Caco-2 (cell line): ENCODE measurements at regions not wholly inside any gene's neighbourhood (a gene's known extent, or its start where the extent isn't known, plus 50 kb on each side); places are given as distances from the start of the nearest gene placed in this dataset.

ENCODE experiments used
- BruUV-seq: library from RNA; stranded (reverse); fragments of 400-500 nt; replicated peaks from 2 replicates; lab custom pipeline; 2021; lab: Mats Ljungman, UMichigan
- CTCF ChIA-PET: fragments of 300-600 bp; sonication (Branson Sonifier 250); formaldehyde crosslinking; loops from one replicate; lab custom pipeline; 2022; ENCODE audit warnings: antibody characterized with exemption; lab: Charles Lee
- POLR2A ChIA-PET: fragments of 300-600 bp; sonication (Branson Sonifier 250); formaldehyde crosslinking; loops from one replicate; lab custom pipeline; 2022; ENCODE audit warnings: antibody characterized with exemption; lab: Charles Lee
- DNase-seq, 2 experiments: peaks; one replicate each; pipeline versions ENCODE4 v3.0.0 to v3.0.0-alpha.2; 2020 to 2022
- H3K27me3 ChIP-seq: replicated peaks from 2 replicates; pipeline ENCODE4 v1.6.0; 2011; ENCODE audit warnings: low read length; ENCODE audit not compliant: control insufficient read depth, insufficient read depth
- H3K36me3 ChIP-seq: 2 replicates; pipeline ENCODE4 v1.5.1; 2011; ENCODE audit warnings: low read length; ENCODE audit not compliant: control insufficient read depth, insufficient read depth
- H3K4me1 ChIP-seq: fragments of 250-450 bp; sonication (Bioruptor Pico); 2 replicates; pipeline ENCODE4 v1.5.1; 2020; ENCODE audit warnings: mild to moderate bottlenecking
- H3K4me3 ChIP-seq: 2 replicates; pipeline ENCODE4 v1.5.1; 2011; ENCODE audit warnings: low read depth, mild to moderate bottlenecking, control low read depth, low read length
- H3K9me3 ChIP-seq: fragments of 250-450 bp; sonication (Bioruptor Pico); 2 replicates; pipeline ENCODE4 v1.5.1; 2020; ENCODE audit warnings: mild to moderate bottlenecking, moderate library complexity
- H3K27ac Mint-ChIP-seq: one replicate; pipeline ENCODE4 v1.8.0; 2022; ENCODE audit warnings: mixed read lengths; ENCODE audit not compliant: unreplicated experiment
- H3K27me3 Mint-ChIP-seq: one replicate; pipeline ENCODE4 v1.8.0; 2022; ENCODE audit warnings: mixed read lengths; ENCODE audit not compliant: insufficient read depth, unreplicated experiment
- H3K36me3 Mint-ChIP-seq: one replicate; pipeline ENCODE4 v1.8.0; 2022; ENCODE audit warnings: mild to moderate bottlenecking, mixed read lengths; ENCODE audit not compliant: insufficient read depth, unreplicated experiment
- H3K4me1 Mint-ChIP-seq: one replicate; pipeline ENCODE4 v1.8.0; 2022; ENCODE audit warnings: low read depth, mixed read lengths; ENCODE audit not compliant: unreplicated experiment
- H3K4me3 Mint-ChIP-seq: one replicate; pipeline ENCODE4 v1.8.0; 2022; ENCODE audit warnings: mild to moderate bottlenecking, moderate library complexity, mixed read lengths; ENCODE audit not compliant: unreplicated experiment
- H3K9me3 Mint-ChIP-seq: one replicate; pipeline ENCODE4 v1.8.0; 2022; ENCODE audit warnings: mixed read lengths; ENCODE audit not compliant: unreplicated experiment
- intact Hi-C: fragments of 100-400 bp; cut with micrococcal nuclease; formaldehyde crosslinking; loops from one replicate; pipeline ENCODE4 v1.10.0; 2022; ENCODE audit not compliant: unreplicated experiment
- TF ChIP-seq, protein P1 (sequence below), 2 experiments: fragments of 200-600 bp in 1 of 2; IDR thresholded peaks; 1 replicate in 1 of 2; 2 replicates in 1 of 2; pipeline versions ENCODE4 v1.5.1 to v1.8.0; 2011 to 2022; ENCODE audit warnings: antibody characterized with exemption in 1 of 2, control low read depth in 1 of 2, inconsistent platforms in 1 of 2, low read depth in 1 of 2, low read length in 1 of 2, mild to moderate bottlenecking in 1 of 2, moderate library complexity in 1 of 2; ENCODE audit not compliant: insufficient read depth in 1 of 2, severe bottlenecking in 1 of 2, unreplicated experiment in 1 of 2

- H3K27ac Mint-ChIP-seq: no peak overlapping the region
- no peaks in the 10 kb centered on the region for H3K36me3 ChIP-seq
- BruUV-seq: no TSS peak
- H3K4me3 Mint-ChIP-seq: no peak overlapping the region
- peaks cover 29% of the 10 kb centered on the region for H3K9me3 Mint-ChIP-seq
- ChIA-PET CTCF (no interaction called here), POLR2A (no interaction called here)
- TF ChIP-seq, protein P1, sequence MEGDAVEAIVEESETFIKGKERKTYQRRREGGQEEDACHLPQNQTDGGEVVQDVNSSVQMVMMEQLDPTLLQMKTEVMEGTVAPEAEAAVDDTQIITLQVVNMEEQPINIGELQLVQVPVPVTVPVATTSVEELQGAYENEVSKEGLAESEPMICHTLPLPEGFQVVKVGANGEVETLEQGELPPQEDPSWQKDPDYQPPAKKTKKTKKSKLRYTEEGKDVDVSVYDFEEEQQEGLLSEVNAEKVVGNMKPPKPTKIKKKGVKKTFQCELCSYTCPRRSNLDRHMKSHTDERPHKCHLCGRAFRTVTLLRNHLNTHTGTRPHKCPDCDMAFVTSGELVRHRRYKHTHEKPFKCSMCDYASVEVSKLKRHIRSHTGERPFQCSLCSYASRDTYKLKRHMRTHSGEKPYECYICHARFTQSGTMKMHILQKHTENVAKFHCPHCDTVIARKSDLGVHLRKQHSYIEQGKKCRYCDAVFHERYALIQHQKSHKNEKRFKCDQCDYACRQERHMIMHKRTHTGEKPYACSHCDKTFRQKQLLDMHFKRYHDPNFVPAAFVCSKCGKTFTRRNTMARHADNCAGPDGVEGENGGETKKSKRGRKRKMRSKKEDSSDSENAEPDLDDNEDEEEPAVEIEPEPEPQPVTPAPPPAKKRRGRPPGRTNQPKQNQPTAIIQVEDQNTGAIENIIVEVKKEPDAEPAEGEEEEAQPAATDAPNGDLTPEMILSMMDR (IDR thresholded peaks at IDR 0.05; ENCODE audit: insufficient read depth in 1 of 2, low read depth in 1 of 2, low read length in 1 of 2, severe bottlenecking in 1 of 2, unreplicated experiment in 1 of 2): no peak
- intact Hi-C loops: no loop called here
- H3K4me1 Mint-ChIP-seq: no peaks in the 10 kb centered on the region
- no peaks in the 10 kb centered on the region for H3K4me1 ChIP-seq
- no peak overlapping the region for H3K4me3 ChIP-seq
- DNase-seq: no peak
- no peaks in the 10 kb centered on the region for H3K27me3 ChIP-seq
- peaks cover 8% of the 10 kb centered on the region for H3K27me3 Mint-ChIP-seq
- no peaks in the 10 kb centered on the region for H3K36me3 Mint-ChIP-seq
- peaks cover 6% of the 10 kb centered on the region; the same call in 1 of the 2 replicates for H3K9me3 ChIP-seq
Observed at GRCh38 chr16:17629936-17630335, 159.2 kb upstream of the XYLT1 start.

- ChIA-PET POLR2A (no interaction called here), CTCF (no interaction called here)
- no peaks in the 10 kb centered on the region for H3K4me1 Mint-ChIP-seq
- no peaks in the 10 kb centered on the region for H3K27me3 ChIP-seq
- DNase-seq: no peak
- H3K4me3 ChIP-seq: no peak overlapping the region
- no peaks in the 10 kb centered on the region for H3K36me3 ChIP-seq
- no peak overlapping the region for H3K4me3 Mint-ChIP-seq
- no peaks in the 10 kb centered on the region for H3K4me1 ChIP-seq
- BruUV-seq: no TSS peak
- TF ChIP-seq, protein P1 (IDR thresholded peaks at IDR 0.05; ENCODE audit: insufficient read depth in 1 of 2, low read depth in 1 of 2, low read length in 1 of 2, severe bottlenecking in 1 of 2, unreplicated experiment in 1 of 2): no peak
- peaks cover 5% of the 10 kb centered on the region for H3K27me3 Mint-ChIP-seq
- H3K36me3 Mint-ChIP-seq: no peaks in the 10 kb centered on the region
- peaks cover 21% of the 10 kb centered on the region for H3K9me3 Mint-ChIP-seq
- H3K27ac Mint-ChIP-seq: no peak overlapping the region
- peaks cover 6% of the 10 kb centered on the region; the same call in 1 of the 2 replicates for H3K9me3 ChIP-seq
- intact Hi-C loops: no loop called here
Observed at GRCh38 chr16:17628983-17629382, 158.2 kb upstream of the XYLT1 start.

DNA sequence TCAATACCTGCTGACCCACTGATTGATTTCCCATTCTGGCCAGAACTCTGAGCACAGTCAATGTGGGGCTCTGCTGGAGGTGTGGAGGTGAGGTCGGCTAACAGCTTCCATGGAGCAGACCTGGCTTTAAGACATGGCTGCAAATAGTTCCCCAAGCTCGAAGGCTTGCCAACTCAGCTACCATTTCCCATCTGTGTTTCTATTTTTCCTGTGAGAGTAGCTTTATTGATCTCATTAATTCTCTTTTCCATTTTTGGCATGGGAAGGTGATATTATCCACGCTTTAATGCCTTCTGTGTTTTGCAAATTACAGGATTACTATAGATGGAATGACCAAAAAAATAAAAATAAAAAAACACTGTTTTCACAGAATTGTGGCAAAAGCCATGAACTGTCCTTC, 151.6 kb upstream of the XYLT1 start:
- no peaks in the 10 kb centered on the region for H3K36me3 Mint-ChIP-seq
- Histone ChIP-seq H3K36me3 (no peaks in the 10 kb centered on the region), H3K9me3 (peaks cover 3% of the 10 kb centered on the region; the same call in 1 of the 2 replicates), H3K4me3 (no peak overlapping the region), H3K4me1 (no peaks in the 10 kb centered on the region), H3K27me3 (no peaks in the 10 kb centered on the region)
- ChIA-PET POLR2A (no interaction called here), CTCF (no interaction called here)
- BruUV-seq: no TSS peak
- peaks cover 26% of the 10 kb centered on the region for H3K27me3 Mint-ChIP-seq
- DNase-seq: no peak
- H3K9me3 Mint-ChIP-seq: peaks cover 8% of the 10 kb centered on the region
- H3K27ac Mint-ChIP-seq: no peak overlapping the region
- intact Hi-C loops: no loop called here
- H3K4me3 Mint-ChIP-seq: no peak overlapping the region
- no peaks in the 10 kb centered on the region for H3K4me1 Mint-ChIP-seq
- TF ChIP-seq, protein P1 (IDR thresholded peaks at IDR 0.05; ENCODE audit: insufficient read depth in 1 of 2, low read depth in 1 of 2, low read length in 1 of 2, severe bottlenecking in 1 of 2, unreplicated experiment in 1 of 2): no peak
